OCI-LY7 (cell line): ENCODE measurements at regions not wholly inside any gene's neighbourhood (a gene's known extent, or its start where the extent isn't known, plus 50 kb on each side); places are given as distances from the start of the nearest gene placed in this dataset.

Source experiments
- BruUV-seq: library from RNA; stranded (reverse); fragments of 400-500 nt; replicated peaks from 2 replicates; lab custom pipeline; 2021; lab: Mats Ljungman, UMichigan
- CTCF ChIA-PET: fragments of 300-600 bp; sonication (Branson Sonifier 250); formaldehyde crosslinking; loops from one replicate; lab custom pipeline; 2022; ENCODE audit warnings: antibody characterized with exemption; ENCODE audit not compliant: unreplicated experiment; lab: Charles Lee
- POLR2A ChIA-PET: fragments of 300-600 bp; sonication (Branson Sonifier 250); formaldehyde crosslinking; loops from one replicate; lab custom pipeline; 2022; ENCODE audit warnings: antibody characterized with exemption; lab: Charles Lee
- DNase-seq: peaks from one replicate; pipeline ENCODE4 v3.0.0-alpha.2; 2015; ENCODE audit warnings: low spot score
- H2AFZ ChIP-seq: fragments of 200-600 bp; sonication (generic), shearing (Covaris generic); 2 replicates; pipeline ENCODE4 v1.6.1; 2014; ENCODE audit warnings: mild to moderate bottlenecking, antibody characterized with exemption, low read length, moderate library complexity
- H3K27ac ChIP-seq: fragments of 200-600 bp; sonication (generic); 2 replicates; pipeline ENCODE4 v1.5.1; 2014; ENCODE audit warnings: mixed run types, low read depth, mild to moderate bottlenecking, moderate library complexity, low read length, inconsistent platforms; ENCODE audit not compliant: poor library complexity, severe bottlenecking
- H3K36me3 ChIP-seq: fragments of 200-600 bp; sonication (generic); 2 replicates; pipeline ENCODE4 v1.6.1; 2014; ENCODE audit warnings: mild to moderate bottlenecking, antibody characterized with exemption, low read length, moderate library complexity, mixed read lengths; ENCODE audit not compliant: insufficient read depth
- H3K4me1 ChIP-seq: fragments of 200-600 bp; sonication (generic); 2 replicates; pipeline ENCODE4 v1.5.1; 2014; ENCODE audit warnings: mild to moderate bottlenecking, low read length; ENCODE audit not compliant: insufficient read depth, poor library complexity, severe bottlenecking
- H3K4me2 ChIP-seq: fragments of 200-600 bp; sonication (generic); 2 replicates; pipeline ENCODE4 v1.6.1; 2014; ENCODE audit warnings: mild to moderate bottlenecking, low read length
- H3K4me3 ChIP-seq: fragments of 200-600 bp; sonication (generic); 2 replicates; pipeline ENCODE4 v1.5.1; 2014; ENCODE audit warnings: mild to moderate bottlenecking, low read depth, low read length; ENCODE audit not compliant: poor library complexity, severe bottlenecking
- H3K79me2 ChIP-seq: fragments of 200-600 bp; sonication (generic); 2 replicates; pipeline ENCODE4 v1.6.1; 2016; ENCODE audit warnings: low read depth, mild to moderate bottlenecking, low read length, moderate library complexity, mixed read lengths; ENCODE audit not compliant: insufficient read depth
- H3K9me2 ChIP-seq: fragments of 200-600 bp; sonication (generic); 2 replicates; pipeline ENCODE4 v1.6.1; 2016; ENCODE audit warnings: mild to moderate bottlenecking, low read length, mixed read lengths; ENCODE audit not compliant: insufficient read depth
- H3K9me3 ChIP-seq: fragments of 200-600 bp; sonication (generic); 2 replicates; pipeline ENCODE4 v1.6.1; 2014; ENCODE audit warnings: mild to moderate bottlenecking, mixed run types, low read length, mixed read lengths
- H4K20me1 ChIP-seq: fragments of 200-600 bp; sonication (generic); 2 replicates; pipeline ENCODE4 v1.6.1; 2014; ENCODE audit warnings: mild to moderate bottlenecking, antibody characterized with exemption, low read length, moderate library complexity, mixed read lengths; ENCODE audit not compliant: insufficient read depth
- CTCF ChIP-seq: fragments of 200-600 bp; sonication (generic); conservative IDR thresholded peaks from 2 replicates; pipeline ENCODE4 v1.5.1; 2014; ENCODE audit warnings: mild to moderate bottlenecking, antibody characterized with exemption, low read length, moderate library complexity, mixed read lengths
- EZH2phosphoT487 ChIP-seq: fragments of 200-600 bp; sonication (generic); IDR thresholded peaks from 2 replicates; pipeline ENCODE4 v1.6.1; 2018; ENCODE audit warnings: low read depth, borderline replicate concordance, mild to moderate bottlenecking, mixed run types, antibody characterized with exemption, low read length, moderate library complexity, mixed read lengths
- intact Hi-C: fragments of 100-400 bp; cut with micrococcal nuclease; formaldehyde crosslinking; loops from one replicate; pipeline ENCODE4 v1.10.0; 2022; ENCODE audit not compliant: unreplicated experiment

- no TSS peak for BruUV-seq
- CTCF ChIA-PET, result no interaction called here
- POLR2A ChIA-PET, result no interaction called here
Observed at GRCh38 chr2:207418419-207418818, 111.3 kb upstream of the CREB1 start.

GRCh38 chr2:207419331-207419730 is 110.4 kb upstream of the CREB1 start:
- Histone ChIP-seq H3K27ac (no peak overlapping the region), H3K9me3 (no peaks in the 10 kb centered on the region), H3K9me2 (no peaks in the 10 kb centered on the region), H2AFZ (no peak overlapping the region), H3K4me1 (no peaks in the 10 kb centered on the region), H3K36me3 (no peaks in the 10 kb centered on the region), H3K79me2 (no peaks in the 10 kb centered on the region), H3K4me3 (no peak overlapping the region), H3K4me2 (no peak overlapping the region), H4K20me1 (no peaks in the 10 kb centered on the region)
- no TSS peak for BruUV-seq
- ChIA-PET CTCF (no interaction called here), POLR2A (interaction anchor here (1.1 kb wide), 1 partner anchor 13 kb away, joined by 3 read pairs; no protein-coding TSS in a partner anchor)
- intact Hi-C loops, result no loop called here
- TF ChIP-seq CTCF (no peak), EZH2phosphoT487 (no peak)
- no peak for DNase-seq

More at GRCh38 chr2:207418419-207418818, 111.3 kb upstream of the CREB1 start:
- intact Hi-C loops, result no loop called here
- Histone ChIP-seq H3K4me3 (no peak overlapping the region), H2AFZ (no peak overlapping the region), H3K27ac (no peak overlapping the region), H3K9me2 (no peaks in the 10 kb centered on the region), H3K4me2 (no peak overlapping the region), H3K4me1 (no peaks in the 10 kb centered on the region), H4K20me1 (no peaks in the 10 kb centered on the region), H3K9me3 (no peaks in the 10 kb centered on the region), H3K79me2 (no peaks in the 10 kb centered on the region), H3K36me3 (no peaks in the 10 kb centered on the region)
- TF ChIP-seq EZH2phosphoT487 (no peak), CTCF (no peak)
- DNase-seq, result no peak

- BruUV-seq, result no TSS peak
- no peak overlapping the region for H3K27ac ChIP-seq
- H3K4me3 ChIP-seq, result no peak overlapping the region
- H3K4me1 ChIP-seq, result no peaks in the 10 kb centered on the region
- no peak for TF ChIP-seq EZH2phosphoT487
- no peak for TF ChIP-seq CTCF
- intact Hi-C loops, result no loop called here
- H3K4me2 ChIP-seq, result no peak overlapping the region
- no peaks in the 10 kb centered on the region for H3K9me2 ChIP-seq
- no peaks in the 10 kb centered on the region for H3K36me3 ChIP-seq
- H2AFZ ChIP-seq, result no peak overlapping the region
- H3K79me2 ChIP-seq, result no peaks in the 10 kb centered on the region
- H3K9me3 ChIP-seq, result no peaks in the 10 kb centered on the region
- H4K20me1 ChIP-seq, result no peaks in the 10 kb centered on the region
- POLR2A ChIA-PET, result no interaction called here
- no peak for DNase-seq
- CTCF ChIA-PET, result no interaction called here
Observed at GRCh38 chr2:207421671-207422070, 108.1 kb upstream of the CREB1 start.
